Mesendoderm (in vitro differentiated cells): ENCODE measurements at regions not wholly inside any gene's neighbourhood (a gene's known extent, or its start where the extent isn't known, plus 50 kb on each side); places are given as distances from the start of the nearest gene placed in this dataset.
"Not testable (repeated sequence)": the region's sequence is repeated elsewhere in the genome, so short reads cannot be mapped to it uniquely, and the experiment has no call there.

Source experiments
- DNase-seq: peaks from one replicate; pipeline ENCODE4 v3.0.0; 2013
- H2AK5ac ChIP-seq: 2 replicates; pipeline ENCODE4 v1.6.1; 2013; ENCODE audit warnings: low read length, inconsistent platforms
- H2BK120ac ChIP-seq: 2 replicates; pipeline ENCODE4 v1.6.1; 2013; ENCODE audit warnings: low read depth, mild to moderate bottlenecking, low read length, moderate library complexity, mixed read lengths
- H2BK15ac ChIP-seq: replicated peaks from 2 replicates; pipeline ENCODE4 v1.6.1; 2013; ENCODE audit warnings: low read depth, mild to moderate bottlenecking, moderate library complexity
- H2BK5ac ChIP-seq: 2 replicates; pipeline ENCODE4 v1.6.1; 2013; ENCODE audit warnings: low read length, inconsistent platforms
- H3K18ac ChIP-seq: 2 replicates; pipeline ENCODE4 v1.6.1; 2013; ENCODE audit warnings: mild to moderate bottlenecking, low read length, mixed read lengths
- H3K23ac ChIP-seq: one replicate; pipeline ENCODE4 v1.6.1; 2013; ENCODE audit warnings: low read length
- H3K27ac ChIP-seq: 2 replicates; pipeline ENCODE4 v1.5.1; 2013; ENCODE audit warnings: low read depth, mild to moderate bottlenecking, inconsistent platforms, low read length, moderate library complexity
- H3K27me3 ChIP-seq: 2 replicates; pipeline ENCODE4 v1.6.1; 2013; ENCODE audit warnings: low read length, control low read depth, mild to moderate bottlenecking, inconsistent platforms; ENCODE audit not compliant: insufficient read depth, poor library complexity
- H3K36me3 ChIP-seq: 2 replicates; pipeline ENCODE4 v1.6.1; 2013; ENCODE audit warnings: low read length, inconsistent platforms; ENCODE audit not compliant: control insufficient read depth, insufficient read depth
- H3K4ac ChIP-seq: one replicate; pipeline ENCODE4 v1.6.1; 2013; ENCODE audit warnings: low read depth, mild to moderate bottlenecking, low read length, moderate library complexity
- H3K4me1 ChIP-seq: 2 replicates; pipeline ENCODE4 v1.6.1; 2013; ENCODE audit warnings: low read depth, low read length, inconsistent platforms; ENCODE audit not compliant: control insufficient read depth
- H3K4me2 ChIP-seq: 2 replicates; pipeline ENCODE4 v1.6.1; 2013; ENCODE audit warnings: low read length
- H3K4me3 ChIP-seq: 2 replicates; pipeline ENCODE4 v1.5.1; 2013; ENCODE audit warnings: mild to moderate bottlenecking, low read length
- H3K56ac ChIP-seq: one replicate; pipeline ENCODE4 v1.6.1; 2013; ENCODE audit warnings: low read length
- H3K79me1 ChIP-seq: 2 replicates; pipeline ENCODE4 v1.6.1; 2013; ENCODE audit warnings: low read length, inconsistent platforms
- H3K79me2 ChIP-seq: 2 replicates; pipeline ENCODE4 v1.6.1; 2013; ENCODE audit warnings: mild to moderate bottlenecking, low read length; ENCODE audit not compliant: control insufficient read depth, insufficient read depth
- H3K9ac ChIP-seq: 2 replicates; pipeline ENCODE4 v1.6.1; 2013; ENCODE audit warnings: low read length, inconsistent platforms
- H4K5ac ChIP-seq: one replicate; pipeline ENCODE4 v1.6.1; 2013; ENCODE audit warnings: low read length
- H4K8ac ChIP-seq: one replicate; pipeline ENCODE4 v1.6.1; 2013; ENCODE audit warnings: low read depth, mild to moderate bottlenecking, control low read depth, low read length, moderate library complexity
- WGBS: extraction: QIAGEN DNeasy Blood & Tissue Kit; methylation state at CpG from one replicate; pipeline ENCODE4 v1.1.7; 2013; ENCODE audit warnings: low lambda C conversion rate, missing lambda C conversion rate; ENCODE audit not compliant: insufficient coverage; ENCODE audit errors: extremely low coverage; 5-methylcytosine and 5-hydroxymethylcytosine counted together

DNA sequence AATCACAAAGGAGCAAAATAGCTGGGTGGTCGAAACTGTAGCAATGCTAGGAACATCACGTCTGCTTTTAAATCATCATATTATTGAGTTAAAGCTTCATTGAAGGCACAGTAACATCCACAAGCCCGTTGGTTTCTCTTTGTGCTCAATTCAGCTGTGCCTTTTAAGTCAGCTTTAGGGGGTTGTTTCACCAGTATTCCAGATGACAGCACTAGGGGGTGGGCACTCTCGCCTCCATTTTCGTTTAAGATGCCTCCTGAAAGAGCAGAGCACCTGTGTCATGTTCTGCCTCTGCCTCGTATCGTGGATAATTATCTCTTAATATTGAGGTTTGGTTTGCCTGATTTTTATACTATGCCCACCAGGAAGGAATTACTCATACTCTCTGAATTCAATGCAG is 139.8 kb upstream of the PTBP2 start:
- Histone ChIP-seq H3K23ac (no peak overlapping the region), H3K56ac (no peak overlapping the region), H4K5ac (no peak overlapping the region), H2BK5ac (no peak overlapping the region), H3K27me3 (no peaks in the 10 kb centered on the region), H3K4me3 (no peak overlapping the region), H2BK15ac (no peak overlapping the region), H3K4me2 (no peak overlapping the region), H3K79me2 (no peaks in the 10 kb centered on the region), H3K27ac (no peak overlapping the region), H4K8ac (no peak overlapping the region), H3K18ac (no peak overlapping the region), H3K4me1 (no peaks in the 10 kb centered on the region), H3K36me3 (no peaks in the 10 kb centered on the region), H3K79me1 (no peaks in the 10 kb centered on the region), H2BK120ac (no peak overlapping the region), H3K9ac (no peak overlapping the region), H3K4ac (no peak overlapping the region), H2AK5ac (no peak overlapping the region)
- no peak for DNase-seq
- no CpG with 5 or more reads among the region's 7 CpGs for WGBS

DNA sequence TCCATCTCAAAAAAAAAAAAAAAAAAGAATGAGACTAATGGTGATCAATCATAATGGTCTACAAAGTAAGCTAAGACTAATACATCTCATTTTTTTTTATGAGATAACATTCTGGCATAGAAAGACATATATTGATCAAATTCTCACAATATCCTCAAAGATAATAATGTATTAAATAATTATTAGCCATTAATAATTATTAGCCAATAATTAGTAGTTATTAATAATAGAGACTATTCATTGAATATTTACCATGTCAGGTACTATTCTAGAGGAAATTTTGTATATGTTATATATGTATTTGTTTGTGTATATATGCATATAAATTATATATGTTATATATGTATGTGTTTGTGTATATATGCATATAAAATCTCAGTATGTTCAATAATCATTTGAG is 137.7 kb upstream of the PTBP2 start:
- no peak overlapping the region for H2BK5ac ChIP-seq
- no peak overlapping the region for H3K23ac ChIP-seq
- no peak overlapping the region for H2AK5ac ChIP-seq
- H3K27ac ChIP-seq, result no peak overlapping the region
- H3K36me3 ChIP-seq, result no peaks in the 10 kb centered on the region
- no peak overlapping the region for H2BK120ac ChIP-seq
- no peak overlapping the region for H3K56ac ChIP-seq
- no peak overlapping the region for H2BK15ac ChIP-seq
- H4K8ac ChIP-seq, result no peak overlapping the region
- no peak overlapping the region for H3K18ac ChIP-seq
- H3K9ac ChIP-seq, result no peak overlapping the region
- H4K5ac ChIP-seq, result no peak overlapping the region
- no peaks in the 10 kb centered on the region for H3K79me1 ChIP-seq
- no peak overlapping the region for H3K4me3 ChIP-seq
- H3K27me3 ChIP-seq, result no peaks in the 10 kb centered on the region
- DNase-seq, result no peak
- no peaks in the 10 kb centered on the region for H3K79me2 ChIP-seq
- no peak overlapping the region for H3K4me2 ChIP-seq
- no peaks in the 10 kb centered on the region for H3K4me1 ChIP-seq
- no peak overlapping the region for H3K4ac ChIP-seq

GRCh38 chr1:96587222-96587621 is 134.4 kb upstream of the PTBP2 start:
- no peaks in the 10 kb centered on the region for H3K27me3 ChIP-seq
- no peak overlapping the region for H2BK5ac ChIP-seq
- H3K79me2 ChIP-seq, result no peaks in the 10 kb centered on the region
- H3K23ac ChIP-seq, result no peak overlapping the region
- H3K27ac ChIP-seq, result no peak overlapping the region
- no peaks in the 10 kb centered on the region for H3K4me1 ChIP-seq
- H3K18ac ChIP-seq, result no peak overlapping the region
- WGBS, result no CpG with 5 or more reads among the region's 4 CpGs
- H2BK120ac ChIP-seq, result no peak overlapping the region
- no peak for DNase-seq
- H3K4ac ChIP-seq, result no peak overlapping the region
- H3K56ac ChIP-seq, result no peak overlapping the region
- H3K79me1 ChIP-seq, result no peaks in the 10 kb centered on the region
- no peak overlapping the region for H3K4me2 ChIP-seq
- no peak overlapping the region for H2AK5ac ChIP-seq
- H4K8ac ChIP-seq, result no peak overlapping the region
- H2BK15ac ChIP-seq, result no peak overlapping the region
- no peak overlapping the region for H3K9ac ChIP-seq
- no peak overlapping the region for H3K4me3 ChIP-seq
- no peak overlapping the region for H4K5ac ChIP-seq
- no peaks in the 10 kb centered on the region for H3K36me3 ChIP-seq

DNA sequence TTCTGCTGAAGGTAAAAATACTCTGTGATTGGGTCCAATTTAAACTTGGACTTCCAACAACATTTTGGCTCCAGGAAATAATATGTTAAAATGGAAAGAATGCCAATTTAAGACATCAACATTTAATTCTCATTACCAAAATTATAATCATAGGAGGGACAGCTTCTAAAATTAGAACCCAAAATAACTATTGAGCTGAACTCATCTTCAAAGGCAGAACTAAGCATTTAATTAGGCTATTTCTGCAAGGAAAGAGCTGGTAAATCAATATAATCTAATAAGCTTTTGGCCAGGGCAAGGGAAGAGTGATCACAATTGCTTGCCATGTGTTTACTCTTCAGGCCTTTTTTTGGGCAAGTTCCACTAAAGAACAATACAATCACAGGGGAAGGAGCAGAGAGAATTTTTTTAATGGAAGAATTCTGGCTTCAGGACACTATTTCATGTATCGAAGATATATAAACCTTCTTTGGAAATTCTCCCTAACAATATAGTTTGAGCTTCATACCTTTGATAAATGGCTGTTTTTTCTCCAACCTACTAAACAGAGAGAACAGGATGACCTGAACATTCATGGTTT is 133.1 kb upstream of the PTBP2 start:
- no peak overlapping the region for H3K23ac ChIP-seq
- no peak overlapping the region for H2BK5ac ChIP-seq
- no peaks in the 10 kb centered on the region for H3K4me1 ChIP-seq
- H3K4me2 ChIP-seq, result no peak overlapping the region
- no peaks in the 10 kb centered on the region for H3K79me1 ChIP-seq
- H4K8ac ChIP-seq, result no peak overlapping the region
- H2BK120ac ChIP-seq, result no peak overlapping the region
- no peak overlapping the region for H2BK15ac ChIP-seq
- no peak for DNase-seq
- no peak overlapping the region for H3K56ac ChIP-seq
- no peaks in the 10 kb centered on the region for H3K27me3 ChIP-seq
- no peak overlapping the region for H3K4me3 ChIP-seq
- no peaks in the 10 kb centered on the region for H3K79me2 ChIP-seq
- H3K18ac ChIP-seq, result no peak overlapping the region
- H3K9ac ChIP-seq, result no peak overlapping the region
- WGBS, result no CpG with 5 or more reads among the region's 1 CpG
- no peak overlapping the region for H3K4ac ChIP-seq
- H3K27ac ChIP-seq, result no peak overlapping the region
- no peak overlapping the region for H2AK5ac ChIP-seq
- H4K5ac ChIP-seq, result no peak overlapping the region
- no peaks in the 10 kb centered on the region for H3K36me3 ChIP-seq

GRCh38 chr1:96595530-96595929 is 126.1 kb upstream of the PTBP2 start:
- H2AK5ac ChIP-seq, H2BK15ac ChIP-seq, H3K4me1 ChIP-seq, H2BK120ac ChIP-seq, H3K4ac ChIP-seq, H3K56ac ChIP-seq, H4K8ac ChIP-seq, H4K5ac ChIP-seq, H3K23ac ChIP-seq, H3K79me2 ChIP-seq, H3K4me2 ChIP-seq, H3K36me3 ChIP-seq, H3K27me3 ChIP-seq, H3K27ac ChIP-seq, H3K9ac ChIP-seq, H3K18ac ChIP-seq, H2BK5ac ChIP-seq, H3K79me1 ChIP-seq, DNase-seq, H3K4me3 ChIP-seq: not testable (repeated sequence)
- WGBS, result no CpG with 5 or more reads among the region's 2 CpGs

DNA sequence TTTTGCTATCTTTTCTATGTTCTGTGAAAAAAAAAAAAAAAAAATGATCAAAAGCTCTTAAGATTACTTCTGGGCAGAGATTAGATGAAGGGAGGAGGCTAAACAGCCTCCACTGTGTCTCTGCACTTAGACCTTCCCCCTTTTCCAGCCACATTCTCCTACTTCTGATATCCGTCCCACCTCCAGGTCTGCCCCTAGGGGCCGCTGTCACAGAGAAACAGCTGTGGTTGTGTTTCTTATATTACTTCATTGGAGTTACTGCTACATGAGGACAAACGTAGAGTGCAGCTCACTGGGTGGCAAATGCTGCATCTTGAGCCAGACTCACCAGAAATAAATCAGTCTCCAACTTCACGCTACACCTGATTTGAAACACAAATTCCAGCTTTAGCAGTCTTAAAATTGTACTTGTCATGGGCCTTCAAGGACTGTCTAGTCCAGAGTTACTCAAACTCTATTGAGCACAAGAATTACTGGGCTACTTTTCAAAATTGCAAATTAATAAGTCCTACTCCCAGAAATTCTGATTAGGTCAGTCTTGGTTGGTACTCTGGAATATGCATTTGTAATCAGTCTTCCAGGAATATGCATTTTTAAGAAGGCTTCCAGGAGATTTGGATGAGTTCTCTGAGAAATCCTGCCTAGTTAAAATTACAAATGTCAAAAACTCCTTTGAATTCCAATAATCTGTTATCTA is 125.2 kb upstream of the PTBP2 start:
- H3K79me1 ChIP-seq, result no peaks in the 10 kb centered on the region
- no peak overlapping the region for H3K4me2 ChIP-seq
- peaks cover 2% of the 10 kb centered on the region for H3K4me1 ChIP-seq
- H4K8ac ChIP-seq, result no peak overlapping the region
- H3K18ac ChIP-seq, result no peak overlapping the region
- H3K79me2 ChIP-seq, result no peaks in the 10 kb centered on the region
- WGBS, result no CpG with 5 or more reads among the region's 4 CpGs
- no peak overlapping the region for H3K56ac ChIP-seq
- no peak overlapping the region for H3K4me3 ChIP-seq
- H3K23ac ChIP-seq, result no peak overlapping the region
- H2BK15ac ChIP-seq, result no peak overlapping the region
- H3K36me3 ChIP-seq, result no peaks in the 10 kb centered on the region
- no peak overlapping the region for H2BK120ac ChIP-seq
- no peak overlapping the region for H3K9ac ChIP-seq
- no peak overlapping the region for H2AK5ac ChIP-seq
- H3K27me3 ChIP-seq, result no peaks in the 10 kb centered on the region
- H3K4ac ChIP-seq, result no peak overlapping the region
- H2BK5ac ChIP-seq, result no peak overlapping the region
- DNase-seq, result peak; percentile 85
- no peak overlapping the region for H4K5ac ChIP-seq
- H3K27ac ChIP-seq, result no peak overlapping the region
